ENCODE measurements at regions not wholly inside any gene's neighbourhood (a gene's known extent, or its start where the extent isn't known, plus 50 kb on each side); places are given as distances from the start of the nearest gene placed in this dataset.
A peak's percentile ranks its signal among the peaks of the same experiment; 100 is the strongest.

GRCh38 chr14:56487761-56488160 is 91.8 kb upstream of the TMEM260 start:
- Histone ChIP-seq H3K27ac (ENCODE audit: low read depth, low read length) (no peak overlapping the region), H3K27me3 (ENCODE audit: control insufficient read depth, insufficient read depth, low read length, poor library complexity, severe bottlenecking) (no peaks in the 10 kb centered on the region), H3K4me1 (ENCODE audit: control insufficient read depth, insufficient read depth, low read length) (no peaks in the 10 kb centered on the region), H3K9me3 (ENCODE audit: control insufficient read depth, low read length) (no peaks in the 10 kb centered on the region), H3K36me3 (ENCODE audit: control insufficient read depth, insufficient read depth, low read length) (no peaks in the 10 kb centered on the region), H3K9ac (ENCODE audit: extremely low read depth, low read length, poor library complexity, severe bottlenecking) (no peak overlapping the region), H3K4me3 (ENCODE audit: low read length) (no peak overlapping the region)
- Mint-ChIP-seq H3K27me3 (ENCODE audit: insufficient read depth) (no peaks in the 10 kb centered on the region), H3K27ac (no peak overlapping the region), H3K36me3 (ENCODE audit: low read depth) (no peaks in the 10 kb centered on the region), H3K4me1 (peaks cover 4% of the 10 kb centered on the region), H3K4me3 (no peak overlapping the region), H3K9me3 (no peaks in the 10 kb centered on the region)
- no peak for TF ChIP-seq CTCF (conservative IDR thresholded peaks at IDR 0.05)
- 83 to 88% methylated on average over 1 of the region's 1 CpG for WGBS, 2 experiments (ENCODE audit: insufficient coverage in 1 of 2, insufficient read length in 1 of 2)
- DNase-seq: no peak

- Histone ChIP-seq H3K4me3 (ENCODE audit: low read length) (no peak overlapping the region), H3K36me3 (ENCODE audit: control insufficient read depth, insufficient read depth, low read length) (no peaks in the 10 kb centered on the region), H3K4me1 (ENCODE audit: control insufficient read depth, insufficient read depth, low read length) (no peaks in the 10 kb centered on the region), H3K27ac (ENCODE audit: low read depth, low read length) (no peak overlapping the region), H3K9me3 (ENCODE audit: control insufficient read depth, low read length) (no peaks in the 10 kb centered on the region), H3K27me3 (ENCODE audit: control insufficient read depth, insufficient read depth, low read length, poor library complexity, severe bottlenecking) (no peaks in the 10 kb centered on the region), H3K9ac (ENCODE audit: extremely low read depth, low read length, poor library complexity, severe bottlenecking) (no peak overlapping the region)
- 100% methylated on average over 1 of the region's 1 CpG; no CpG with 5 or more reads in 1 of the 2 experiments for WGBS, 2 experiments (ENCODE audit: insufficient coverage in 1 of 2, insufficient read length in 1 of 2)
- no peak for TF ChIP-seq CTCF (conservative IDR thresholded peaks at IDR 0.05)
- no peak for DNase-seq
- H3K27me3 Mint-ChIP-seq (ENCODE audit: insufficient read depth): peaks cover 2% of the 10 kb centered on the region
- H3K4me3 Mint-ChIP-seq: no peak overlapping the region
- no peak overlapping the region for H3K27ac Mint-ChIP-seq
- H3K4me1 Mint-ChIP-seq: peaks cover 4% of the 10 kb centered on the region
- no peaks in the 10 kb centered on the region for H3K36me3 Mint-ChIP-seq (ENCODE audit: low read depth)
- no peaks in the 10 kb centered on the region for H3K9me3 Mint-ChIP-seq
Measured at GRCh38 chr14:56488306-56488705, 91.3 kb upstream of the TMEM260 start.

GRCh38 chr14:56490379-56490778 is 89.2 kb upstream of the TMEM260 start:
- H3K27me3 Mint-ChIP-seq (ENCODE audit: insufficient read depth): peaks cover 20% of the 10 kb centered on the region
- 22 to 67% methylated on average over 1 to 2 of the region's 3 CpGs for WGBS, 2 experiments (ENCODE audit: insufficient coverage in 1 of 2, insufficient read length in 1 of 2)
- H3K4me3 Mint-ChIP-seq: no peak overlapping the region
- no peak for DNase-seq
- H3K27ac Mint-ChIP-seq: no peak overlapping the region
- H3K36me3 ChIP-seq (ENCODE audit: control insufficient read depth, insufficient read depth, low read length): no peaks in the 10 kb centered on the region
- peak; percentile 79 for TF ChIP-seq CTCF (conservative IDR thresholded peaks at IDR 0.05)
- H3K4me3 ChIP-seq (ENCODE audit: low read length): no peak overlapping the region
- H3K36me3 Mint-ChIP-seq (ENCODE audit: low read depth): no peaks in the 10 kb centered on the region
- no peaks in the 10 kb centered on the region for H3K9me3 Mint-ChIP-seq
- no peaks in the 10 kb centered on the region for H3K4me1 ChIP-seq (ENCODE audit: control insufficient read depth, insufficient read depth, low read length)
- no peaks in the 10 kb centered on the region for H3K9me3 ChIP-seq (ENCODE audit: control insufficient read depth, low read length)
- peaks cover 4% of the 10 kb centered on the region for H3K4me1 Mint-ChIP-seq
- H3K9ac ChIP-seq (ENCODE audit: extremely low read depth, low read length, poor library complexity, severe bottlenecking): no peak overlapping the region
- H3K27ac ChIP-seq (ENCODE audit: low read depth, low read length): no peak overlapping the region
- H3K27me3 ChIP-seq (ENCODE audit: control insufficient read depth, insufficient read depth, low read length, poor library complexity, severe bottlenecking): no peaks in the 10 kb centered on the region

All from endodermal cell (in vitro differentiated cells).